ENCODE measurements at regions not wholly inside any gene's neighbourhood (a gene's known extent, or its start where the extent isn't known, plus 50 kb on each side); places are given as distances from the start of the nearest gene placed in this dataset.

- TF ChIP-seq CTCF (IDR thresholded peaks at IDR 0.05) = no peak
- no peak for TF ChIP-seq EZH2 (IDR thresholded peaks at IDR 0.05)
- TF ChIP-seq EZH2phosphoT487 (IDR thresholded peaks at IDR 0.05) = no peak
Observed at GRCh38 chrX:27222661-27223060, 240.5 kb downstream of the PPP4R3C start.

Measured in neural progenitor cell (in vitro differentiated cells).